ENCODE measurements at regions not wholly inside any gene's neighbourhood (a gene's known extent, or its start where the extent isn't known, plus 50 kb on each side); places are given as distances from the start of the nearest gene placed in this dataset.

- Histone ChIP-seq H3K36me3 (no peaks in the 10 kb centered on the region), H3K4me3 (ENCODE audit: low read depth, low read length) (no peak overlapping the region), H3K9me3 (ENCODE audit: severe bottlenecking) (no peaks in the 10 kb centered on the region), H3K27me3 (ENCODE audit: insufficient read depth, low read depth, severe bottlenecking) (no peaks in the 10 kb centered on the region), H3K27ac (no peak overlapping the region)
- no peak for DNase-seq
- TF ChIP-seq CTCF (IDR thresholded peaks at IDR 0.05; ENCODE audit: low read depth, low read length): no peak
Observed at GRCh38 chr3:105996781-105997180, 128.0 kb upstream of the CBLB start.

GRCh38 chr3:105997466-105997799 lies 128.6 kb upstream of the CBLB start:
- Histone ChIP-seq H3K27me3 (ENCODE audit: insufficient read depth, low read depth, severe bottlenecking) (no peaks in the 10 kb centered on the region), H3K27ac (no peak overlapping the region), H3K4me3 (ENCODE audit: low read depth, low read length) (no peak overlapping the region), H3K36me3 (no peaks in the 10 kb centered on the region), H3K9me3 (ENCODE audit: severe bottlenecking) (no peaks in the 10 kb centered on the region)
- no peak for DNase-seq
- no peak for TF ChIP-seq CTCF (IDR thresholded peaks at IDR 0.05; ENCODE audit: low read depth, low read length)

GRCh38 chr3:105997800-105998526 lies 129.2 kb upstream of the CBLB start:
- TF ChIP-seq CTCF (IDR thresholded peaks at IDR 0.05; ENCODE audit: low read depth, low read length): no peak
- H3K4me3 ChIP-seq (ENCODE audit: low read depth, low read length): no peak overlapping the region
- no peak for DNase-seq
- no peaks in the 10 kb centered on the region for H3K9me3 ChIP-seq (ENCODE audit: severe bottlenecking)
- no peaks in the 10 kb centered on the region for H3K36me3 ChIP-seq
- H3K27me3 ChIP-seq (ENCODE audit: insufficient read depth, low read depth, severe bottlenecking): no peaks in the 10 kb centered on the region
- H3K27ac ChIP-seq: no peak overlapping the region

- DNase-seq: no peak
- H3K27ac ChIP-seq: no peak overlapping the region
- no peaks in the 10 kb centered on the region for H3K27me3 ChIP-seq (ENCODE audit: insufficient read depth, low read depth, severe bottlenecking)
- H3K36me3 ChIP-seq: no peaks in the 10 kb centered on the region
- no peak for TF ChIP-seq CTCF (IDR thresholded peaks at IDR 0.05; ENCODE audit: low read depth, low read length)
- no peak overlapping the region for H3K4me3 ChIP-seq (ENCODE audit: low read depth, low read length)
- H3K9me3 ChIP-seq (ENCODE audit: severe bottlenecking): no peaks in the 10 kb centered on the region
Observed at GRCh38 chr3:105999856-106000255, 131.0 kb upstream of the CBLB start.

GRCh38 chr3:106001923-106002322 lies 133.1 kb upstream of the CBLB start:
- H3K36me3 ChIP-seq: no peaks in the 10 kb centered on the region
- DNase-seq: no peak
- no peak overlapping the region for H3K4me3 ChIP-seq (ENCODE audit: low read depth, low read length)
- H3K27ac ChIP-seq: no peak overlapping the region
- TF ChIP-seq CTCF (IDR thresholded peaks at IDR 0.05; ENCODE audit: low read depth, low read length): no peak
- H3K9me3 ChIP-seq (ENCODE audit: severe bottlenecking): no peaks in the 10 kb centered on the region
- H3K27me3 ChIP-seq (ENCODE audit: insufficient read depth, low read depth, severe bottlenecking): no peaks in the 10 kb centered on the region

- TF ChIP-seq CTCF (IDR thresholded peaks at IDR 0.05; ENCODE audit: low read depth, low read length): no peak
- no peaks in the 10 kb centered on the region for H3K27me3 ChIP-seq (ENCODE audit: insufficient read depth, low read depth, severe bottlenecking)
- H3K36me3 ChIP-seq: no peaks in the 10 kb centered on the region
- H3K9me3 ChIP-seq (ENCODE audit: severe bottlenecking): no peaks in the 10 kb centered on the region
- H3K4me3 ChIP-seq (ENCODE audit: low read depth, low read length): no peak overlapping the region
- no peak overlapping the region for H3K27ac ChIP-seq
- DNase-seq: no peak
Observed at GRCh38 chr3:106004137-106004681, 135.4 kb upstream of the CBLB start.
